HepG2 (cell line): ENCODE measurements at regions not wholly inside any gene's neighbourhood (a gene's known extent, or its start where the extent isn't known, plus 50 kb on each side); places are given as distances from the start of the nearest gene placed in this dataset.

ENCODE experiments used
- ATAC-seq: fragments of 200-7000 bp; cut with Tn5 transposase; 3 replicates; pipeline ENCODE4 v1.9.1; 2020; ENCODE audit warnings: mild to moderate bottlenecking, moderate library complexity
- BruUV-seq: library from RNA; stranded (reverse); fragments of 400-500 nt; replicated peaks from 2 replicates; lab custom pipeline; 2021; lab: Mats Ljungman, UMichigan
- CTCF ChIA-PET: fragments of 300-600 bp; formaldehyde crosslinking; extraction: SDS; loops from one replicate; lab custom pipeline; 2021; ENCODE audit warnings: low total read pairs, inconsistent platforms, low intra/inter-chr PET ratio; lab: Yijun Ruan, JAX
- POLR2A ChIA-PET: fragments of 350-600 bp; sonication (Branson Sonifier 250); formaldehyde crosslinking; loops from one replicate; lab custom pipeline; 2020; ENCODE audit warnings: antibody characterized with exemption, inconsistent platforms; lab: Yijun Ruan, JAX
- DNase-seq: peaks from one replicate; pipeline ENCODE4 v3.0.0-alpha.2; 2015; ENCODE audit warnings: low spot score
- FAIRE-seq: peaks from 3 replicates; lab custom pipeline; 2011; peaks lifted over from hg19 to GRCh38; lab: Jason Lieb, UNC
- H2AFZ ChIP-seq: one replicate; pipeline ENCODE4 v1.6.1; 2011; ENCODE audit warnings: low read length, inconsistent platforms
- H3K27ac ChIP-seq: fragments of 300-600 bp; 3 replicates; pipeline ENCODE4 v1.8.0; 2011; ENCODE audit warnings: mixed run types, mild to moderate bottlenecking, mixed read lengths, low read length, inconsistent platforms; ENCODE audit not compliant: insufficient read depth; ENCODE audit errors: extremely low read length
- H3K27me3 ChIP-seq, 2 experiments: fragments of 200-600 bp in 1 of 2; 2 replicates in 1 of 2; 3 replicates in 1 of 2; pipeline versions ENCODE4 v1.6.0 to v1.8.0; 2011; ENCODE audit warnings: low read length in 2 of 2, mild to moderate bottlenecking in 2 of 2, moderate library complexity in 2 of 2, inconsistent platforms in 1 of 2; ENCODE audit not compliant: insufficient read depth in 2 of 2, control insufficient read depth in 1 of 2
- H3K36me3 ChIP-seq, 2 experiments: fragments of 200-600 bp in 1 of 2; replicated peaks in 1 of 2; 2 replicates in 1 of 2; 3 replicates in 1 of 2; pipeline versions ENCODE4 v1.5.1 to v1.8.0; 2011; ENCODE audit warnings: low read length in 2 of 2, inconsistent platforms in 1 of 2; ENCODE audit not compliant: insufficient read depth in 2 of 2, control insufficient read depth in 1 of 2
- H3K4me1 ChIP-seq: 2 replicates; pipeline ENCODE4 v1.5.1; 2012; ENCODE audit warnings: low read length, inconsistent platforms; ENCODE audit not compliant: insufficient read depth
- H3K4me2 ChIP-seq: 2 replicates; pipeline ENCODE4 v1.6.0; 2011; ENCODE audit warnings: low read depth, low read length, inconsistent platforms
- H3K4me3 ChIP-seq, 3 experiments: fragments of 200-600 bp in 1 of 3; sonication (generic), shearing (Covaris generic) in 1 of 3; replicated peaks in 1 of 3; 2 replicates each; pipeline ENCODE4 v1.5.1; 2011 to 2016; ENCODE audit warnings: low read length in 3 of 3, inconsistent platforms in 2 of 3, low read depth in 2 of 3, mild to moderate bottlenecking in 2 of 3, control low read depth in 1 of 3, mixed read lengths in 1 of 3; ENCODE audit not compliant: insufficient read depth in 1 of 3
- H3K79me2 ChIP-seq: one replicate; pipeline ENCODE4 v1.6.1; 2011; ENCODE audit warnings: low read length, inconsistent platforms; ENCODE audit not compliant: insufficient read depth
- H3K9ac ChIP-seq: 2 replicates; pipeline ENCODE4 v1.6.0; 2011; ENCODE audit warnings: mild to moderate bottlenecking, low read depth, low read length, inconsistent platforms; ENCODE audit not compliant: insufficient read depth
- H3K9me3 ChIP-seq: 2 replicates; pipeline ENCODE4 v1.5.1; 2012; ENCODE audit warnings: mild to moderate bottlenecking, low read length
- H4K20me1 ChIP-seq: 2 replicates; pipeline ENCODE4 v1.6.0; 2011; ENCODE audit warnings: inconsistent platforms, mild to moderate bottlenecking, low read length, moderate library complexity; ENCODE audit not compliant: insufficient read depth
- RFXAP ChIP-seq: sonication (generic); formaldehyde crosslinking; IDR thresholded peaks from 2 replicates; pipeline ENCODE4 v1.4.0; 2020; ENCODE audit warnings: missing genetic modification reagents, borderline replicate concordance
- SMAD9 ChIP-seq: sonication (generic); formaldehyde crosslinking; IDR thresholded peaks from 2 replicates; pipeline ENCODE4 v1.5.1; 2020; ENCODE audit warnings: mild to moderate bottlenecking, missing genetic modification reagents
- THYN1 ChIP-seq: sonication (generic); formaldehyde crosslinking; IDR thresholded peaks from 2 replicates; pipeline ENCODE4 v1.8.1; 2023; ENCODE audit warnings: low read depth, mild to moderate bottlenecking, moderate library complexity, missing genetic modification reagents, borderline replicate concordance
- WGBS: methylation state at CpG from one replicate; pipeline ENCODE4 v1.1.6; 2017; ENCODE audit warnings: low lambda C conversion rate; 5-methylcytosine and 5-hydroxymethylcytosine counted together
- in situ Hi-C: cut with HindIII; loops from 2 replicates; pipeline ENCODE4 v1.10.0; 2017; ENCODE audit warnings: low pct_unique_long_range_greater_than_20kb; ENCODE audit not compliant: extremely low pct_ligation_motif_present
- intact Hi-C: fragments of 100-400 bp; cut with micrococcal nuclease; formaldehyde crosslinking; loops from one replicate; pipeline ENCODE4 v1.10.0; 2022; ENCODE audit not compliant: unreplicated experiment
- TF ChIP-seq, protein P1 (sequence below), 2 experiments: fragments of 450-650 bp in 1 of 2; sonication (generic) in 1 of 2; formaldehyde crosslinking in 1 of 2; IDR thresholded peaks; 2 replicates each; pipeline versions ENCODE4 v1.6.1 to v1.8.0; 2016 to 2022; ENCODE audit warnings: antibody characterized with exemption in 1 of 2, mild to moderate bottlenecking in 1 of 2, missing genetic modification reagents in 1 of 2
- TF ChIP-seq, protein P2 (sequence below): sonication (generic); formaldehyde crosslinking; IDR thresholded peaks from 2 replicates; pipeline ENCODE4 v1.5.0; 2020; ENCODE audit warnings: mild to moderate bottlenecking, missing genetic modification reagents, borderline replicate concordance

DNA sequence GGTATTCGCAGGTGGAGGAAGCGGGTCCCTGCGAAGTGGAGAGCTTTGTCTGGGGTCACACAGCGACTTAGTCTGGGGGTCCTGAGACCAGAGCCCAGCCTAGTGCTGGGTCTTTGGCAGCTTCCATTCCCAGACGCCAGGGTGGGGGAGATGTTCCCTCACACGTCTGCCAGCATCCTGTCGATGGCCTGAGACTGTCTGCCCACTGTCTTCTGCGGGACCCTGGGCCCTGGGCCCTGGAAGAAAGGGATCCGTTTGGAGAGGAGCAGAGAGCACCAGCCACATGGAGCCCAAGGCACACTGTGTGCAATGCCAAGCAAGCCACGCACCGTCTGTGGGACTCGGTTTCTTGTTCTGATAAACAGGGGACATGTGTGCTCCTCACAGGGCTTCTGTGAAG lies 197.2 kb downstream of the KIF26A start (continued):
- TF ChIP-seq THYN1 (CRISPR knock-in tag) (no peak), RFXAP (no peak)
- TF ChIP-seq, protein P1, sequence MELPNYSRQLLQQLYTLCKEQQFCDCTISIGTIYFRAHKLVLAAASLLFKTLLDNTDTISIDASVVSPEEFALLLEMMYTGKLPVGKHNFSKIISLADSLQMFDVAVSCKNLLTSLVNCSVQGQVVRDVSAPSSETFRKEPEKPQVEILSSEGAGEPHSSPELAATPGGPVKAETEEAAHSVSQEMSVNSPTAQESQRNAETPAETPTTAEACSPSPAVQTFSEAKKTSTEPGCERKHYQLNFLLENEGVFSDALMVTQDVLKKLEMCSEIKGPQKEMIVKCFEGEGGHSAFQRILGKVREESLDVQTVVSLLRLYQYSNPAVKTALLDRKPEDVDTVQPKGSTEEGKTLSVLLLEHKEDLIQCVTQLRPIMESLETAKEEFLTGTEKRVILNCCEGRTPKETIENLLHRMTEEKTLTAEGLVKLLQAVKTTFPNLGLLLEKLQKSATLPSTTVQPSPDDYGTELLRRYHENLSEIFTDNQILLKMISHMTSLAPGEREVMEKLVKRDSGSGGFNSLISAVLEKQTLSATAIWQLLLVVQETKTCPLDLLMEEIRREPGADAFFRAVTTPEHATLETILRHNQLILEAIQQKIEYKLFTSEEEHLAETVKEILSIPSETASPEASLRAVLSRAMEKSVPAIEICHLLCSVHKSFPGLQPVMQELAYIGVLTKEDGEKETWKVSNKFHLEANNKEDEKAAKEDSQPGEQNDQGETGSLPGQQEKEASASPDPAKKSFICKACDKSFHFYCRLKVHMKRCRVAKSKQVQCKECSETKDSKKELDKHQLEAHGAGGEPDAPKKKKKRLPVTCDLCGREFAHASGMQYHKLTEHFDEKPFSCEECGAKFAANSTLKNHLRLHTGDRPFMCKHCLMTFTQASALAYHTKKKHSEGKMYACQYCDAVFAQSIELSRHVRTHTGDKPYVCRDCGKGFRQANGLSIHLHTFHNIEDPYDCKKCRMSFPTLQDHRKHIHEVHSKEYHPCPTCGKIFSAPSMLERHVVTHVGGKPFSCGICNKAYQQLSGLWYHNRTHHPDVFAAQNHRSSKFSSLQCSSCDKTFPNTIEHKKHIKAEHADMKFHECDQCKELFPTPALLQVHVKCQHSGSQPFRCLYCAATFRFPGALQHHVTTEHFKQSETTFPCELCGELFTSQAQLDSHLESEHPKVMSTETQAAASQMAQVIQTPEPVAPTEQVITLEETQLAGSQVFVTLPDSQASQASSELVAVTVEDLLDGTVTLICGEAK (IDR thresholded peaks at IDR 0.05), result no peak
- TF ChIP-seq, protein P1 (CRISPR knock-in tag; IDR thresholded peaks at IDR 0.05), result no peak

DNA sequence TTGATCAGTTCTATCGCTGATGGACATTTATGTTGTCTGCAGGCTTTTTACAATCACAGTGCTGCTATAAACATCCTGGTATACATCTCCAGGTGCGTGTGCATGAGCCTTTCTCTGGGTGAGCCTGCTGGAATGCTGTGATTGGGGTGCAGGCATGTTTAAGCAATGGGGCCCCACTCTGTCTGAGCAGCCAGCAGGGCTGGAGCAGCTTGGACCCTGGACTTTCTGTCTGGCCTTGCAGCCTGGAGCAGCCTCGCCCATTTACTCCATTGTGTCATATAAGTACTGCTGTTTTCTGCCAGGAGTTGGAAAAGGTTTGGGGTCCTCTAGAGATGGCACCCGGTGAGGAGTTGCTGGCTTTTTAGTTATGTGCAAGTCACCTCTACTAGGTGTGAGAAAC lies 199.0 kb downstream of the KIF26A start:
- H3K9ac ChIP-seq, result no peak overlapping the region
- H3K27me3 ChIP-seq, result peaks cover 2 to 6% of the 10 kb centered on the region in 2 experiments; a peak in 2 of 5 replicates
- ATAC-seq, result no peak
- H3K4me1 ChIP-seq, result 0 out of 2 replicates have a peak, but pooled peaks cover 4% of the 10 kb centered on the region
- WGBS, result 25% methylated on average over 2 of the region's 4 CpGs
- H2AFZ ChIP-seq, result no peak overlapping the region
- H3K36me3 ChIP-seq, result no peaks in the 10 kb centered on the region
- no peak overlapping the region for H3K4me2 ChIP-seq
- no peak for FAIRE-seq
- BruUV-seq, result no TSS peak
- H3K4me3 ChIP-seq, result no peak overlapping the region
- ChIA-PET CTCF (no interaction called here), POLR2A (no interaction called here)
- DNase-seq, result no peak
- no peak overlapping the region for H3K27ac ChIP-seq
- in situ Hi-C loops, result no loop called here
- intact Hi-C loops, result no loop called here
- H4K20me1 ChIP-seq, result no peaks in the 10 kb centered on the region
- no peaks in the 10 kb centered on the region for H3K9me3 ChIP-seq
- H3K79me2 ChIP-seq, result no peaks in the 10 kb centered on the region
- TF ChIP-seq, protein P2, sequence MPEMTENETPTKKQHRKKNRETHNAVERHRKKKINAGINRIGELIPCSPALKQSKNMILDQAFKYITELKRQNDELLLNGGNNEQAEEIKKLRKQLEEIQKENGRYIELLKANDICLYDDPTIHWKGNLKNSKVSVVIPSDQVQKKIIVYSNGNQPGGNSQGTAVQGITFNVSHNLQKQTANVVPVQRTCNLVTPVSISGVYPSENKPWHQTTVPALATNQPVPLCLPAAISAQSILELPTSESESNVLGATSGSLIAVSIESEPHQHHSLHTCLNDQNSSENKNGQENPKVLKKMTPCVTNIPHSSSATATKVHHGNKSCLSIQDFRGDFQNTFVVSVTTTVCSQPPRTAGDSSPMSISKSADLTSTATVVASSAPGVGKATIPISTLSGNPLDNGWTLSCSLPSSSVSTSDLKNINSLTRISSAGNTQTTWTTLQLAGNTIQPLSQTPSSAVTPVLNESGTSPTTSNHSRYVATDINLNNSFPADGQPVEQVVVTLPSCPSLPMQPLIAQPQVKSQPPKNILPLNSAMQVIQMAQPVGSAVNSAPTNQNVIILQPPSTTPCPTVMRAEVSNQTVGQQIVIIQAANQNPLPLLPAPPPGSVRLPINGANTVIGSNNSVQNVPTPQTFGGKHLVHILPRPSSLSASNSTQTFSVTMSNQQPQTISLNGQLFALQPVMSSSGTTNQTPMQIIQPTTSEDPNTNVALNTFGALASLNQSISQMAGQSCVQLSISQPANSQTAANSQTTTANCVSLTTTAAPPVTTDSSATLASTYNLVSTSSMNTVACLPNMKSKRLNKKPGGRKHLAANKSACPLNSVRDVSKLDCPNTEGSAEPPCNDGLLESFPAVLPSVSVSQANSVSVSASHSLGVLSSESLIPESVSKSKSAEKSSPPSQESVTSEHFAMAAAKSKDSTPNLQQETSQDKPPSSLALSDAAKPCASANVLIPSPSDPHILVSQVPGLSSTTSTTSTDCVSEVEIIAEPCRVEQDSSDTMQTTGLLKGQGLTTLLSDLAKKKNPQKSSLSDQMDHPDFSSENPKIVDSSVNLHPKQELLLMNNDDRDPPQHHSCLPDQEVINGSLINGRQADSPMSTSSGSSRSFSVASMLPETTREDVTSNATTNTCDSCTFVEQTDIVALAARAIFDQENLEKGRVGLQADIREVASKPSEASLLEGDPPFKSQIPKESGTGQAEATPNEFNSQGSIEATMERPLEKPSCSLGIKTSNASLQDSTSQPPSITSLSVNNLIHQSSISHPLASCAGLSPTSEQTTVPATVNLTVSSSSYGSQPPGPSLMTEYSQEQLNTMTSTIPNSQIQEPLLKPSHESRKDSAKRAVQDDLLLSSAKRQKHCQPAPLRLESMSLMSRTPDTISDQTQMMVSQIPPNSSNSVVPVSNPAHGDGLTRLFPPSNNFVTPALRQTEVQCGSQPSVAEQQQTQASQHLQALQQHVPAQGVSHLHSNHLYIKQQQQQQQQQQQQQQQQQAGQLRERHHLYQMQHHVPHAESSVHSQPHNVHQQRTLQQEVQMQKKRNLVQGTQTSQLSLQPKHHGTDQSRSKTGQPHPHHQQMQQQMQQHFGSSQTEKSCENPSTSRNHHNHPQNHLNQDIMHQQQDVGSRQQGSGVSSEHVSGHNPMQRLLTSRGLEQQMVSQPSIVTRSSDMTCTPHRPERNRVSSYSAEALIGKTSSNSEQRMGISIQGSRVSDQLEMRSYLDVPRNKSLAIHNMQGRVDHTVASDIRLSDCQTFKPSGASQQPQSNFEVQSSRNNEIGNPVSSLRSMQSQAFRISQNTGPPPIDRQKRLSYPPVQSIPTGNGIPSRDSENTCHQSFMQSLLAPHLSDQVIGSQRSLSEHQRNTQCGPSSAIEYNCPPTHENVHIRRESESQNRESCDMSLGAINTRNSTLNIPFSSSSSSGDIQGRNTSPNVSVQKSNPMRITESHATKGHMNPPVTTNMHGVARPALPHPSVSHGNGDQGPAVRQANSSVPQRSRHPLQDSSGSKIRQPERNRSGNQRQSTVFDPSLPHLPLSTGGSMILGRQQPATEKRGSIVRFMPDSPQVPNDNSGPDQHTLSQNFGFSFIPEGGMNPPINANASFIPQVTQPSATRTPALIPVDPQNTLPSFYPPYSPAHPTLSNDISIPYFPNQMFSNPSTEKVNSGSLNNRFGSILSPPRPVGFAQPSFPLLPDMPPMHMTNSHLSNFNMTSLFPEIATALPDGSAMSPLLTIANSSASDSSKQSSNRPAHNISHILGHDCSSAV, result no peak
- no peak for TF ChIP-seq SMAD9 (CRISPR knock-in tag)
